ENCODE measurements at regions not wholly inside any gene's neighbourhood (a gene's known extent, or its start where the extent isn't known, plus 50 kb on each side); places are given as distances from the start of the nearest gene placed in this dataset.

GRCh38 chr16:17691106-17691898, 220.5 kb upstream of the XYLT1 start:
- no peak for DNase-seq (ENCODE audit: low read depth in 4 of 4, low spot score in 3 of 4)

DNA sequence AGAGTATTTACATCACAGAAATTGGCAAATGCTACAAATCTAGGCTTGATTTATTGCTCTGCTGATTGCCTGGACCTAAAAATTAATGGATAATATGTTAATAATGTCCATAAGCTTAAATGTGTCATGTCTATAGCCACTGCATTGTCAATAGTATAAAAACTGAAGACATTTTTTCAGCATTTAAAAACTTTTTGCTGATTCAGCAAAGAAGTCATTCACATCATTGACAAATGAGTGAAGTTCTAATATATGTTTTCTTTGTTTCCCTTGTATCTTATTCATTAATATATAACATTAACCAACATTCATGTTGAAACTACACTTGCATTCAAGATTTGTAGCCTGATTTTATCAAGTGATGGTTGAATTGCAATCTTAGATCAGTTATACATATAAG, 214.7 kb upstream of the XYLT1 start:
- no peak for DNase-seq (ENCODE audit: low read depth in 4 of 4, low spot score in 3 of 4)

DNA sequence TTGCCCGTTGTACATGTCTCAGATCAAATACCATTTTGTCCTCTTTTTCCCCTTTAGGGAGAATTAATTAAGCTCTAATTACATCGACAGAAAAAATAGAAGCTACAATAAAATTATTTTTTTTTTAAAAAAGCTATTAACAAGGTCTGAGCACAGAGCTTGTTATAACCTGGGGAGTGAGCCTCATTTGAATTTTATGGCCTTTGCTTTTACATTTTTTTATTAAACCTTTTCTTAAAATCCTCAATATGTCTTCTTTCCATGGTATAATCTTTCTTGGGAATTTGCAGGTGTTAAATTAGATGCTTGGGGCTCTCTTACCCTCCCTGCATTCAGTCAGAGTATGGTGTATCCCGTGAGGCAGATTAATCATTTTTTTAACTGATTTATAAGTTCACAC, 212.5 kb upstream of the XYLT1 start:
- DNase-seq (ENCODE audit: low read depth in 4 of 4, low spot score in 3 of 4), result no peak

DNA sequence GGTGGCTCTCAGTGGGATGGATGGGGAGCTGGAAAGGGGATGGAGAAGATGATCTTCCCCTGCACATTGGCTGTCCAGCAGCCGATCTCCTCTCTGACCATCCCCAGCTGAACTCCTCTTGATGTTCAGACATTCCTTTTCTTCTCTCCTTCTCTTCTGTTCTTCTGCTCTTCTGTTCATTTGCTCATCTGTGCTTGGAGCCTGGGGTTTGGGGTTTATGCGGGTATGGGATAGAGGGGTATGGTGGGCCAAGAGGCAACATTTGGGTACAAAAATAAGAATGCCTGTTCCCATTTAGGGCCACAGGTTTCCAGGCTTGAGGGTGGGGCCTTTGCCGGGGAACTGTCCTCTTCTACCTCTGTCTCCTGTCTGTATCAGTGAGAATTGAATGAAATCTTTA, 205.4 kb upstream of the XYLT1 start:
- DNase-seq (ENCODE audit: low read depth in 4 of 4, low spot score in 3 of 4), result no peak

GRCh38 chr16:17668386-17668785, 197.6 kb upstream of the XYLT1 start:
- peak in 1 of 4 donors; percentile 14 for DNase-seq (ENCODE audit: low read depth in 4 of 4, low spot score in 3 of 4)

- no peak for DNase-seq (ENCODE audit: low read depth in 4 of 4, low spot score in 3 of 4)
Observed at GRCh38 chr16:17666293-17666692, 195.5 kb upstream of the XYLT1 start.

DNA sequence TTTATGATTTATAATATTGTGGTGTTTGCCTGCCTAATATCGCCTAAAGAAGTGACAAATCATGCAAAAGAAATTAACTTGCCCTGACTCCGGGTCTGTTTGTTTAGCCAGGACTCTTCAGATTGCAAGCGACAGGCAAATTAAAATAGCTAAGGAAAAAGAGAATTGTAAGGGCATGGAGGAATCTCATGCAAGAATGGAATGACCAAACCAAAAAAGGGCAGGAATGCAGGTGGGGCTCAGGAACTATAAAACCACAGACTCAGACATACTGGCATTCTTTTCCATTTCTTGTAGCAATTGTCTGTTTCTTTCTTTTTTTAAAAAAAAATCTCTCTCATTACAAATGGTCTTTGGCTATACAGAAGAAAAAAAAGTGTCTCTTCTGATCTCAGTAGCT, 188.1 kb upstream of the XYLT1 start:
- DNase-seq (ENCODE audit: low read depth in 4 of 4, low spot score in 3 of 4), result no peak

GRCh38 chr16:17657045-17657444, 186.3 kb upstream of the XYLT1 start:
- DNase-seq (ENCODE audit: low read depth in 4 of 4, low spot score in 3 of 4), result no peak

DNA sequence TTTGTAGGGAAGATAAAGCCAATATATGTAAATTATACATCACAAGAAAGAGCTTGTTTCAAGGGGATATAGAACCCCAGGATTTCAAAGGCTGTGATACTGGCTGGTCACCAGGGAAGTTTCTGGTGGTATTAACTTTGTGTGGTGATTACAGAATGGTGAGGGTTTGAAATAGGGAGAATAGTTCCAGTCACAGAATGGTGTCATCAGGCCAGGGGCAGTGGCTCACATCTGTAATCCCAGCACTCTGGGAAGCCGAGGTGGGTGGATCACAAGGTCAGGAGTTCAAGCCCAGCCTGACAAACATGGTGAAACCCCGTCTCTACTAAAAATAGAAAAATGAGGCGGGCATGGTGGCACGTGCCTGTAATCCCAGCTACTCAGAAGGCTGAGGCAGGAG, 183.8 kb upstream of the XYLT1 start:
- no peak for DNase-seq (ENCODE audit: low read depth in 4 of 4, low spot score in 3 of 4)

- DNase-seq (ENCODE audit: low read depth in 4 of 4, low spot score in 3 of 4), result no peak
Observed at GRCh38 chr16:17654142-17654541, 183.4 kb upstream of the XYLT1 start.

GRCh38 chr16:17647879-17648872, 177.4 kb upstream of the XYLT1 start:
- no peak for DNase-seq (ENCODE audit: low read depth in 4 of 4, low spot score in 3 of 4)

DNA sequence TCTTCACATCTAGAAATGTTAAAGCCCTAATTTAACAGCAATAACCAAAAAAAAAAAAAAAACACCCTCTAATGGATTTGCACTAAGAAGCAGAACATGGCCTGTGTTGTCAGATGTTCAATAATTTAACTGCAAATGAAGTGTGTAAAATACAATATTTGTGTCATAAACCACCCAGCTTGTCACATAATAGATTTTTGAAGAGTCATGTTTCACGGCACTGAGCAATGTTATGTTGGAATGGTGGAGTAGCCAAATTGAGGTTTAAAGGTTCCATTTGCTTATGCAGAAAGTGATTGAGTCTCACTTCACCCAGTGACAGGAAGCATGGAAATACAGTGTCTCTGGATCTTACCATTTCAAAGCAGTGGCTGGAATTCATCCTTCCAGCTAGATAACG, 173.2 kb upstream of the XYLT1 start:
- no peak for DNase-seq (ENCODE audit: low read depth in 4 of 4, low spot score in 3 of 4)

GRCh38 chr16:17641990-17642389, 171.2 kb upstream of the XYLT1 start:
- DNase-seq (ENCODE audit: low read depth in 4 of 4, low spot score in 3 of 4), result no peak

DNA sequence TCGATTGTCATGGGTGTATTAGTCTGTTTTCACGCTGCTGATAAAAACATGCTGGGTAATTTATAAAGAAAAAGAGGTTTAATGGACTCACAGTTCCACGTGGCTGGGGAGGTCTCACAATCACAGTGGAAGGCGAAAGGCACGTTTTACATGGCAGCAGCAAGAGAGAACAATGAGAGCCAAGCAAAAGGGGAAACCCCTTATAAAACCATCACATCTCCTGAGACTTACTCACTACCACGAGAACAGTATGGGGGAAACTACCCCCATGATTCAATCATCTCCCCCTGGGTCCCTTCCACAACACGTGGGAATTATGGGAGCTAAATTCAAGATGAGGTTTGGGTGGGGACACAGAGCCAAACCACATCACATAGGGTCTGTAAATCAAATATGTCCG, 167.4 kb upstream of the XYLT1 start:
- no peak for DNase-seq (ENCODE audit: low read depth in 4 of 4, low spot score in 3 of 4)

GRCh38 chr16:17635183-17635582, 164.4 kb upstream of the XYLT1 start:
- DNase-seq (ENCODE audit: low read depth in 4 of 4, low spot score in 3 of 4), result no peak

- DNase-seq (ENCODE audit: low read depth in 4 of 4, low spot score in 3 of 4), result no peak
Observed at GRCh38 chr16:17633181-17633951, 162.6 kb upstream of the XYLT1 start.

DNA sequence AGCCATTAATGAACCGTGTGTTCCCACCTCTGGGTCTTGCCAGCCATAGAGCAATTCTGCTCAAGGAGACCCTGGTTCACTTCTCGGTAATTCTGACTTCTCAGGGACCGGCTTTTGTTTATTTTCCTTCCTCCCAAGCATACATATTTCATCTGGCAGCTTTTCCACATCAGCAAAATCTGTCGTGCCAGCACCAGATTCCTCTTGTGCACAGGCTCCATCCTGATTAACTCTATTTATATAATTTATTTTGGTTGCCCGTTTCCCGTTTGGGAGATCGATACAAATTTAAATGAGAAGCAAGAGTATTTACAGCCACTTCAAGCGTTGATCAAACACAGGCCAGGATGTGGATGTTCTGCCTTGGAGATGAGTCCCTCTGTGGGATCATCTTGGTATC, 161.9 kb upstream of the XYLT1 start:
- DNase-seq (ENCODE audit: low read depth in 4 of 4, low spot score in 3 of 4), result no peak

DNA sequence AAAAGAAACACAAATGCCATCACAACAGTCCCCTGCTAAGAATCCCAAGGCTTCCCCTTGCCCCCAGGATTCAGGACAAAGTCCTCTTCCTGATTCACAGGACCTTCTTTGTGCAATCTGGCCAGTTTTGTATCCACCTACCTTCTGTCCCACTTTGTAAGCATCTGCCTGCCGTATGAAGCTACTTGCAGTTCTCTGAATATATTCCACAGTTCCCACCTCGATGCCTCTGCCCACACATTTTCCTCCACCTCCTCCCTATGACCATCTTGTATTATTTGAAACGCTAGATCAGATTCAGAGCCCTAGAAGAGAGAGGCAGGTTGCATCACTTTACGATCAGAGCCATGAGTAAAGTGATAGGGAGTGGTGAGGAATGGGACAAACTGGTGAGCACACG, 159.2 kb upstream of the XYLT1 start:
- no peak for DNase-seq (ENCODE audit: low read depth in 4 of 4, low spot score in 3 of 4)

- DNase-seq (ENCODE audit: low read depth in 4 of 4, low spot score in 3 of 4), result no peak
Observed at GRCh38 chr16:17628983-17629382, 158.2 kb upstream of the XYLT1 start.

DNA sequence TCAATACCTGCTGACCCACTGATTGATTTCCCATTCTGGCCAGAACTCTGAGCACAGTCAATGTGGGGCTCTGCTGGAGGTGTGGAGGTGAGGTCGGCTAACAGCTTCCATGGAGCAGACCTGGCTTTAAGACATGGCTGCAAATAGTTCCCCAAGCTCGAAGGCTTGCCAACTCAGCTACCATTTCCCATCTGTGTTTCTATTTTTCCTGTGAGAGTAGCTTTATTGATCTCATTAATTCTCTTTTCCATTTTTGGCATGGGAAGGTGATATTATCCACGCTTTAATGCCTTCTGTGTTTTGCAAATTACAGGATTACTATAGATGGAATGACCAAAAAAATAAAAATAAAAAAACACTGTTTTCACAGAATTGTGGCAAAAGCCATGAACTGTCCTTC, 151.6 kb upstream of the XYLT1 start:
- no peak for DNase-seq (ENCODE audit: low read depth in 4 of 4, low spot score in 3 of 4)

DNA sequence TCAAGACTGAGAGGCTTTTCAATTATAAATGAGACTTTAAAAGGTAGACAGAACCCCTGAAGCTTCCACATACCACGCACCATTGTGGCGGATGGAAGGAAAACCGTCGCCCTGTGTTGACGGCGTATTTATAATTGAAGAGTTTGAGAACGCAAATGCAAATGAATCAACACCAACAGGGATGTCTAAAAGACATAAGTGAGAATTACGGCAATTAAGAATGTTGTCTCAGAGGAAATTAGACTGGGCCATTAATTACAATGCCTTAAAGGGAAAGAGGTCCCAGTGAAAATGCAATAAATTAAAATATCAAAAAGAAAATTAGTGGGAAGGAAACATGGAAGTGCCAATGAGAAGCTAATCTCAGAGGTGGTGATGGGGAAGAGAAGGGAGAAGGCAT, 148.5 kb upstream of the XYLT1 start:
- DNase-seq (ENCODE audit: low read depth in 4 of 4, low spot score in 3 of 4), result no peak

Data from right renal pelvis (tissue), 4 donors.